ENCODE measurements at regions not wholly inside any gene's neighbourhood (a gene's known extent, or its start where the extent isn't known, plus 50 kb on each side); places are given as distances from the start of the nearest gene placed in this dataset.

GRCh38 chr1:98478121-98478520 is 183.4 kb upstream of the SNX7 start:
- DNase-seq = no peak

GRCh38 chr1:98472878-98473277 is 188.6 kb upstream of the SNX7 start:
- DNase-seq = no peak

GRCh38 chr1:98471633-98472032 is 189.9 kb upstream of the SNX7 start:
- DNase-seq = no peak

- no peak for DNase-seq
These were observed 193.3 kb upstream of the SNX7 start for GRCh38 chr1:98468111-98468717.

GRCh38 chr1:98467586-98467985 is 193.9 kb upstream of the SNX7 start:
- no peak for DNase-seq

- DNase-seq = no peak
These were observed 194.4 kb upstream of the SNX7 start for GRCh38 chr1:98467122-98467521.

GRCh38 chr1:98461873-98462385 is 199.6 kb upstream of the SNX7 start:
- no peak for DNase-seq

GRCh38 chr1:98460136-98460535 is 201.4 kb upstream of the SNX7 start:
- DNase-seq = no peak

- DNase-seq = no peak
These were observed 202.0 kb upstream of the SNX7 start for GRCh38 chr1:98459486-98459870.

- DNase-seq = no peak
These were observed 202.7 kb upstream of the SNX7 start for GRCh38 chr1:98458511-98459485.

GRCh38 chr1:98457248-98457647 is 204.3 kb upstream of the SNX7 start:
- no peak for DNase-seq

- DNase-seq = no peak
These were observed 206.9 kb upstream of the SNX7 start for GRCh38 chr1:98454666-98455065.

GRCh38 chr1:98453066-98453465 is 208.5 kb upstream of the SNX7 start:
- no peak for DNase-seq

- DNase-seq = no peak
These were observed 209.4 kb upstream of the SNX7 start for GRCh38 chr1:98452162-98452561.

GRCh38 chr1:98441281-98441680 is 220.2 kb upstream of the SNX7 start:
- no peak for DNase-seq

- no peak for DNase-seq
These were observed 222.1 kb upstream of the SNX7 start for GRCh38 chr1:98439471-98439870.

GRCh38 chr1:98437540-98437939 is 224.0 kb upstream of the SNX7 start:
- DNase-seq = no peak

- DNase-seq = no peak
These were observed 224.5 kb upstream of the SNX7 start for GRCh38 chr1:98437011-98437410.

- DNase-seq = no peak
These were observed 231.5 kb upstream of the SNX7 start for GRCh38 chr1:98429965-98430443.

GRCh38 chr1:98428864-98429263 is 232.7 kb upstream of the SNX7 start:
- no peak for DNase-seq

GRCh38 chr1:98427664-98428063 is 233.9 kb upstream of the SNX7 start:
- DNase-seq = no peak

GRCh38 chr1:98426092-98426491 is 235.4 kb upstream of the SNX7 start:
- DNase-seq = no peak

GRCh38 chr1:98422816-98423215 is 238.7 kb upstream of the SNX7 start:
- DNase-seq = no peak

- DNase-seq = no peak
These were observed 240.5 kb upstream of the SNX7 start for GRCh38 chr1:98421085-98421435.
